ENCODE measurements at regions not wholly inside any gene's neighbourhood (a gene's known extent, or its start where the extent isn't known, plus 50 kb on each side); places are given as distances from the start of the nearest gene placed in this dataset.

DNA sequence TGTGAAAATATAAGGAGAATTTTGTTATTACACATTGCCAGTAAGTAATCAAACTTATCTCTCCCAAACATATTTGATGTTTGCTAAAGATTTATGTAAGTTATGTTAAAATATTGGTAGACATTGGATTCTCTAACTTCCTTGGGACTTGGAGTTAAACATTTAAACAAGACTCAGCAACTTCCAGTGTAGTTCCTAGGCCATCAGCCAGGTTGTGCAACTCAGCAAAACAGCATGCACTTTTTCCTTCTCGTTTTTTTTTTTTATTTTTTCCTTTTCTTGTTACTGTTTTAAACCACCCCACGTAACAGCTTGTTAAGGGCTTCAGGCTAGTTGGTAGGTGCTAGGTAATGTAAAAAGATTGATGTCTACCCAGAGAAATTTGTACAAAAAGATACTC is 510.4 kb downstream of the ANKRD50 start:
- no peak for DNase-seq

DNA sequence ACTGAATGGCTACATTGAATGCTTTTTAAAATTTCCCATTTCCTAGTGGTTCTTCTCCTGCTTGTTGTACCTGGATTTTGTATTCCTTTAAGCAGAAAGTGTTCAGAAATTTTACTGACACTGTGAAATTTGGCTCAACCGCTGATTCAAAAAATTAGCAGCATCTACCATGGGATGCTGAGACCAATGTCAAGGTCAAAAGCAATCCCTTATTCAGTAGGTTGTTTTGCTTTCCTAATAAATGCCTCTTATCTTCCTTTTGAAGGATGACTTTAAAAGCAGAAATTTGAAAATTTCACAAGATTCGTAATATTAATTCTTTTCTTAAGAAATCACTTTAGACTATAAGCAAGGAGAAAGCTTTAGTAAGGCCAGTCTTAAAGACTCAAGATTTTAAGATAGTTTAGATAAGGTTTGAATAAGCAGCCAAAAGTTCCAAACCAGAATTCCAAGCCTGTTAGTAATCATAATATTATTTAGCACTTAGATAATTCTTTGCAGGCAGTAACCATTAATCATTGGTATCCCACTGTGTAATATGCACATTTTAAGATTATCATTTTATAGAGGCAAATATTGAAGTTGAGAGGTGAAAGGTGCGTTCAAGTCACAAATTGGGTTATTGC is 508.8 kb downstream of the ANKRD50 start:
- DNase-seq: no peak

DNA sequence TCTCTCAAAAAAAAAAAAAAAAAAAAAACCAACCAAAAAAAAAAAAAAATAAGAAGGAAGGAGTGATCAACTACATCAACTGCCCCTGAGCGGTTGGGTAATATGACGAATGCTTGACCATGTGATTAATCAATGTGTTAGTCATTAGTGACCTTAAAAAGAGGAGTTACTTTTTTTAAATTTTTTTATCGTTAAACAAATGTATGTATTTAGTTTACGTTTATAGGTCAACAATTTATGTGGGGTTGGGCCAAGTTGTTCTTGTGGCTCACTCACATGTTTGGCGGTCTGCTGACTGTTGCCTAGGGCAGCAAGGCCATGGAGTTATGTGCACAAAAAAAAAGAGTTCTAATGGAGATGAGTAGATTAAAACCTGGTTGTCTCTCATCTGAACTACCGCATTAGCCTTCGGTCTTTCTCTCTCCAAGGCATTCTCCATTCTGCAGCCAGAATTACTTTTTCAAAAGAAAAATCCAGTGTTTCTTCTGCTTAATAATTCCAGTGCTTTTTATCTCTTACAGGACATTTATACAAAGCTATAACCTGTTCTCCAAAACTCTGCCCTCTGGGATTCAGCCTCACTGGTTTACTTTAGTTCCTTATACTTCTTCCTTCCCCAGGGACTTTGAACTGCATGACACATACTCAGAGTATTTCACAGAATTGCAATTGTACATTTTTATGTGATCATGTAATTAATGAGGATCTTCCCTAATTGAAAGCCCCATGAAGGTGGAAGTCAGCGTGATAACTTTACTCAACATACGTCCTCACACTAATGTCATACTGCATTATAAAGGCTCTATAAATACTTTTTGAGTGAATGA is 505.5 kb downstream of the ANKRD50 start:
- no peak for DNase-seq

DNA sequence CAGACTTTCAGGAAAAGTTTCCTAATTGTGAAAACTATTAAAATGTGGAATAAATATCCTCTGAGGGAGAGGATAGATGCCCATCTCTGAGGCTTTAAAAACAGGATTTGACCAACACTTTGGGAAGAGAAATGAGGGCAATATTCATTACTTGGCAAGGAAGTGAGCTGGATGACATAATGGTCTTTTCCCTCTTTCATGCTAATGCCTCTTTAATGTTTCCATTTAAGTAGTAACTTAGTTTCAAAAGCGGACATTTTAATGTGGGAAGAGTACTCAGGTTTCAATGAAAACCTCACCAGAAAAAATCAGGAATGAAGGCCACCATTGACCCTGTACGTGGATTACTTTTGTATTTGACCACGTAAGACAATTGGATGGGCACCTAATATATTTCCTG is 503.3 kb downstream of the ANKRD50 start:
- no peak for DNase-seq

DNA sequence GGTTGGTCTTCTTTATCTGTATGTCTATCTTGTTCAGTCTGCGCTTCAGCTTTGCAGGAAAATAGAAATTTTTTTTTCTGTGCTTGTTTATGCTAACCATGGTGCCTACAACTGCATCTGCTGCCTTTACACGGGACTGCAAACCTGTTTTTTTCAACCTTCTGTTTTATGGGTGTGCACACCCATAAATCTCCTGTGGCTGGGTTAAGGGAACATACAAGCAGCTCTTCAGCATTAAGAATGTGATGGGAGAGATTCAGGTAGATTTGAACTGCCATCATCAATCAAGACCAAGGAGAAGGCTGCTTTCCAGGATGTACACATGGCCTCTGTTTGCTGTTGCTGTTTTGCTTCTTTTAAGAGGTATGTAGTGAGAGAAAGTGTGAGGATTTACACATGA is 502.9 kb downstream of the ANKRD50 start:
- DNase-seq: no peak

DNA sequence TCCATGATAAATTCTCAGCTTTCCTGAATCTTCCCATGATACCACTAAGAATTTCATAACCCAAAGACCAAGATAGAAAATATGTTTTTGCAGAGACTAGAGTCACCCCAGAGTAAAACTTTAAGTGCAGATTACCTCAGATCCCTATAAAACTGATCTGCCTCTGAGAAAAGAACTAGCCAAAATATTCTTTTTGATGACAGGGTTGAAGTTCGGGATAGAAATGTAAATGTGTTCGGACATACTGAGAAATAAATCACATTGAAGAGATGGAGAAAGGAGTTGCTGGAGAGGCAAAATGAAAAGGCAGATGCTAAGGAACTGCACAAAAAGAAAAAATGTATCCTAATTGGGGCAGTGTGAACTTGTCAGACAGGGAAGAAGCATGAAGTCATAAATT is 501.8 kb downstream of the ANKRD50 start:
- no peak for DNase-seq

DNA sequence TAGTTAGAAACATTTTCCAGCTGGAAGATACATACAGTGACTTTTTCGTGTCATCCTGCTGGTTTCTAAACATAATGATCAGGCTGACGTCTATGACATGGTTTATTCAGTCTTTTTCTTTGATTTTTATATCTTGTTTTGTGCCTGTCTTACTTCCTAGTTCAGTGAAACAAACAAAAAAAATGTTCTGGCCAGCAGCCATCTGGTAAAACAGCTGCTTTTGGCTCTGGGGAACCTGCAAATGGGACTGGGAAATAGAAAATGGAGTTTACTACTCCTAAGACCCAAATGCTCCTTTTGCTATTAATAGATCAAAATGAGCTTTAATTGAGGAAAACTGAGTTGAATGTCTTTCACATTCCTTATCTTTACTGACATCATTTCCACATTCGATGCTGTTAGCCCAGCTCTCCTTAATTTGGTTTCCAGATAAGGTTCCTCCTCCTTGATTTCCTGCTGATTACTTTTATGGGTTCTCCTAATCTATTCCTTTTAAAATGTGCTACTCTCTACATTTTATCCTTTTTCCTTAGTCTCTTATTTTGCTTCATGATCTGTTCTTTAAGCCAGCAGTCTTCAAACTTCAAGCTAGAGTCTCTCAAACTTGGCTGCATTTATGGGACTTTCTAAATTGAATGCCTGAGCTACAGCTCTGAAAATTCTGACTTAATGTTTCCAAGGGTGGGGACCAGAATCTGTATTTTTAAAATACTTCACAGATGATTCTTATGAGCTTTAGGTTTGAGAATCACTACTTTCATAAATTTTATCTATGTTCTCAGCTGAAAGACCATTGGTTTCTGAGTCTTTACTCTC is 499.5 kb downstream of the ANKRD50 start:
- DNase-seq: no peak

DNA sequence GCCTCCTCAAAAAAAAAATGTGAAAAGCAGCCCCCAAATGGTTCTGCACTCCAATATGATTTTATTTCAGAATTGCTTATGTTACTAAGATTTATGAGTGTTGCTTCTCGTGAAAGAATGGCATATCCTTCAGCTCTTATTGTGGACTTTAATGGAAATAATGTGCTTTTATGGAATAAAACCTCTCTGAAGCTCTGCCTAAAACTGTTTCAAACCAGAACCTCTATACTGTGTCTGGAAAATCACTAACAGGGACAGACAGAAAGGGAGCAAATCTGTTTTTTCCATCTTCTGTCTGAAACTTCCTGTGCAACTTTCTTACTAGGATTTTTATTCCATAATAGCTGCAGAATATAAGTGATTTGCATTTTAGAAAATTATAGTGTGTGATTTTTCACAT is 493.1 kb downstream of the ANKRD50 start:
- no peak for DNase-seq

DNA sequence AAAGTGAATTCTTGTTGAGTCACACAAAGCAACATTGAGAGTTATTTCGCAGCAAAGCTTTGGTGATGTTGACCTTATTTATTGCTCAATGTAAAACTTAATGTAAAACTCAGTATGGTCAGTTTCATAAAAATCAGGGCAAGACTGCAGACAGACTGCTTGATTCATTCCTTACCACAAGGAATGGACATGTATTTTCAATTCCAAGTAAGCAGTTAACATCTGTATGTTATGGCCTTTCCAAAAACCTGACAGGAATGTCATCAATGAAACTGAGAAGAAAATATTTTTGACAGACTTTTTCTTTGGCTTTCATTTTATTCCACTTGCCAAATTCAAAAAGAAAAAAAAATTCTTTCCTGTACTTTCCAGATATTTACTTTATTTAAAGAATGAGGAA is 488.3 kb downstream of the ANKRD50 start:
- no peak for DNase-seq

DNA sequence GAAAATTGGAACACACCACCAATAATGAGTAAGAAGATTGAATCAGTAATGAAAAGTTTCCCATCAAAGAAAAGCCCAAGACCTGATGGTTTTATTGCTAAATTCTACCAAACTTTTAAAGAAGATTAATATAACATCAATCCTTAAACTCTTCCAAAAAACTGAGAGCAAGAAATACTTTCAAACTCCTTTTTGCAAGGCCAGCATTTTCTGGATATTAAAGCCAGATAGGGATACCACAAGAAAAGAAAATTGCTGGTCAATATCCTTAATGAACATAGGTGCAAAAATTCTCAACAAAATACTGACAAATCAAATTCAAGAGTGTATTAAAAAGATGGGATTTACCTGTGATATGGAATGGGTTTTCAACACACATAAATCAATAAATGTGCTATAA is 484.6 kb downstream of the ANKRD50 start:
- no peak for DNase-seq

DNA sequence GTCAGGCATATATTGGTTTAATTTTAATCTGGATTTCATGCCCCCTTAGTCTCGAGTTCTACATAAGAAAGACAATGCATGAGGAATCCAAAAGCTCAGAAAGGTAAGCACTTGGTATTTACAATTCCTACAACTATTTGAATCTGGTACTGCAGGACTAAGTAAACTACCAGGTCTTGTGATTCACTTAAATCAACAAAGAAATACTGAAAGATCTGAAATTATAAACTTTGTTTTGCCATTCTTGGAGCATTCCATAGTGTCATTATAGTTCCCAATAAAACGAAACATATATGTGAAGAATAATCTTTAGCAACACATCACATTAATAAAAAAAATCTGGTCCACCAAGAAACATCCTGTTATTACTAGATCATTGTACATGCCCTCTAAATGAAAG is 482.3 kb downstream of the ANKRD50 start:
- DNase-seq: no peak

DNA sequence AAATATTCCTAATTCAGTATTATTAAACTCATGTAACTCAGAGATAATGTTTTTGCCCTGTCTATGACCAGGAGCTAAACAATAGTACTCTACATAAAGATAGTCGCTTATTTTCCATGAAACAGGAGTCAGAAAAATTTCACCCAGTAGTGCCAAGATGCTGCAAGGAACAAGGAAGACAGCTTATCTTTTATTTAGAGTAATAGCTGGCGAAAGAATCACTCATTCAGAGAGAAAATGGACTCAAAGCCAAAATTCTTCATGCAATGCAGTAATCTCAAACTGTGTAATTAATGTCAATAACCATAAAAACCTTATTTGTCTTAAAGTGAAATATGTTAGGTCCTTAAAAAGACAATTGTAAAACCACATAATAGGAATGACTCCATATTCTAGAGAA is 477.8 kb downstream of the ANKRD50 start:
- DNase-seq: no peak

DNA sequence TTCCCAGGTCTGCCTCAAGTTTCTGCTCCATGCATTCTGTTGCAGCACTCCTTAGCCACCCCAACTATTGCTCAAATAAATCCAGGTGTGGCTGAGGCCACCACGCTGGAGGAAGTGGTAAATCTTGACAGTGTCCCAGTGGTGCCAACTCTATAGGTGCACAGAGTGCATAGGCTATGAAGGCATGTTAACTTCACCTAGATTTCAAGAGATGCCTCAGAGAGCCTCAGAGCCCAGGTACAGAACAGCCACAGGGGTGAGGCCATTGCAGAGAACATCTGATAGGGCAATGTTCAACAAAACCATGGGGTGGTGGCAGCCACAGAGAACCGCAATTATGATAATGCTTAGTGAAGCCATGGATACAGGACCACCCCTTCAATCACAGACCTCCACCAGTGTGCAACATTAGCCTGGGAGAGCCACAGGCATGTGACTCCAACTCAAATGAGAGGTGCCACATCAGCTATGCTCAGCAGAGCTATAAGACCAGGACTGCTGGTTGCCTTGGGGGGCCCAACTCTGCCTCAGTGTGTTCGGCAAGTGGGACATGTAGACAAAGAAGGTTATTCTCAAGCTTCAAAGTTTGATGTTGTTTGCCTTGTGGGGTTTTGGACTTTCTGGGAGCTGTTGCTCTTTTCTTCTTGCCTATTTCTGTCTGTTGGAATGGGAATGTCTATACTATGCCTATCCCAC is 468.7 kb downstream of the ANKRD50 start:
- DNase-seq: no peak

DNA sequence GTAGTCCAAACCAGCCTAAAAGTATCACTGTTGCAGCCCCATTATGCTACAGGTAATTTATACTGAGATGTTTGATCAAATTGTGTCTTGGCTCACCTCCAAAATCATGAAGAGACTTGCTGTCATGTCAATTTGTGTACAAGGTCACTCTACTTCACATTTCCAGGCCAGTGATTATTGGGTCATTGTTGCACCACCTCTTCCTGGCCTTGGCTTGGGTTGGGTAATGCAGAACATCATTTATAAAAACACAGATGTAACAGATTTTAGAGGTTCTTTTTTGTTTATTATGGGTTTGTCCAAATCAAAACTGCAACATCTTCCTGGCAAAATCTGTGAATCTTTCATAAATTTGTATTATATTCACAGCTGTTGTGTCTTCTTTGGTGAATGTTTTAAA is 459.5 kb downstream of the ANKRD50 start:
- no peak for DNase-seq

DNA sequence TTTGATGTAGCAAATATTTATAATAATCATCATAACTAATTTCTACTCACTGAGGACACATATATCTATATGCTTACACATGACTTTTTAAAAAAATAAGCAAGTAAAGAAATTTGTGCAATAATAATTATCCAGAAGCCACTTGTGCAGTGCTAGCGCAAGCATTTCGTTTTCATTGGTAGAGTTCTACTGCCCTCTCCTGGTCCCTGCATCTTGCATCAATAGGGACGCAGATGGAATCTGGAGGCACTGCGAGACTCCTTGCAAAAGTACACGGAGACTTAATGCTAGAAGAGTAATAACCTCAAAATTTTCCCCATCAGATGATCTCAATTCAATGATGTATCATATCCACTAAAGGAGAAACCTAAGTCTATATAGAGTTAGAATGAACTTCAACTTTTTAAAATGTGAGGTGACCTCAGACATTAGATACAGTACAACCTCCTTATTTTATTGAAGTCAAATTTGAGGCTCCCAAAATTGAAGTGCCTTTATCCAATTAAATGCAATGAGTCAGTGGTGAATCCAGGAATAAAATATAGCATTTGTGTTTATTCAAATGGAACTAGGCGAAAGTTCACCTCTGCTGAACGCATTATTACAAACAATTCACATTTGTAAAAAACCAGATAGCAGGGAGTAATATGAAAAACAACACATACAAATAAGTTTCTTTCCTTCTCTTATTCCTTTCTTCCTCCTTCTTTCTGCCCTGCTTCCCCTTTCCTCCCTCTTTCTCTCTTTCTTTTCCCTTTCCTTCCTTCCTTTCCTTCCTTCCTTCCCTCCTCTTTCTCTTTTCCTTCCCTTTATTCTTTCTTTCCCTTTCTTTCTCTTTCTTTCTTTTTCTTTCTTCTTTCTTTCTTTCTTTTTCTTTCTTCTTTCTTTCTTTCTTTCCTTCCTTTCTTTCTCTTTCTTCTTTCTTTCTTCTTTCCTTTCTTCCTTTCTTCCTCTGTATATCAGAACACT is 450.0 kb downstream of the ANKRD50 start:
- DNase-seq: peak; percentile 3

DNA sequence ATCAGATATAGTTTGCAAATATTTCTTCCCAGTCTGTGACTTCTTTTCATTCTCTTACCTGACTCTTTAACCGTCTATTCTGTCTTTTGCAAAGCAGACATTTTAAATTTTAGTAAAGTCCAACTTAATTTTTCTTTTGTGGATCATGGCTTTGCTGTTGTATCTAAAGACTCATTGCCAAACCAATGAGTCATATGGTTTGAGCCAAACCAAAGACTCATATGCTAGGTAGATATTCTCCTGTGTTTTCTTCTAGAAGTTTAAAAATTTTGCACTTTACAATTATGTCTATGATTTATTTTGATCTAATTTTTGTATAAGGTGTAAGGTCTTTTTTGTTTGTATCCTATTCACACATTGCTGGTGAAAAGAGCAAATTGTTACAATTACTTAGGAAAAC is 446.8 kb downstream of the ANKRD50 start:
- DNase-seq: no peak

DNA sequence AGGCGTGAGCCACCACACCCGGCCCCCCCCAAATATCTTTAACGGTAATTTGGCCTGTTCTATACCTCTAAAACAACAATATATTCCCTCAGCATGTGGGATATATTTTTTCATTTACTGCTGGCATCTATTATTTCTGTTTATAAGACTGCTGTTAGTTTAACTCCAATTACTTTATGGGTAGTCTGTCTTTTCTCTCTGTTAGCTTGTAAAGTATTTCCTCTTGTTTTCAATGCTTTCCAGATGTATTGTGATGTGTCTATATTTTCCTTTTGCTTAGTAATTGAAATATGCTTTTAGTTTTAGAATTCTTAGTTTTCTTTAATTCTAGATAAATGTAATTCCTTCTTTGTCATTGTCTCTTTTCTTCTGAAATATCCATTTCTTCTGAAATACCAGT is 445.8 kb downstream of the ANKRD50 start:
- DNase-seq: no peak

DNA sequence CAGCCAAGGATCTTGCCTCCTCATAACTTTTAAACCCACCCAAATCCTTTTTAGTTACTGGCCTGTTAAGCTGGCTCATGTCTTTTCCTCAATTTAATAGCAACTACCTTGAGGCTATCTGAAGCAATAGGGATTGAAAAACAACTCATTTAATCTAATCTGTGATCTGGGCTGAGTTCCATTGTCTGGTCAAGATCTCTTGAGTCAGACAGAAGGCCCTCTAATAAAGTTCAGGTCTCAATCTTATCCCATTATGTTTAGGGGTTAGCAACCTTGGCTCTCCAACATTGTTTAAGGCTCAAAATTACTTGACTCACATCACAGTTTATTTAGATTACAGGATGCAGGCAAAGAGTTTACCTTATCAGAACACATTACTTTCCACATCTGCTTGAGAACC is 436.1 kb downstream of the ANKRD50 start:
- no peak for DNase-seq

DNA sequence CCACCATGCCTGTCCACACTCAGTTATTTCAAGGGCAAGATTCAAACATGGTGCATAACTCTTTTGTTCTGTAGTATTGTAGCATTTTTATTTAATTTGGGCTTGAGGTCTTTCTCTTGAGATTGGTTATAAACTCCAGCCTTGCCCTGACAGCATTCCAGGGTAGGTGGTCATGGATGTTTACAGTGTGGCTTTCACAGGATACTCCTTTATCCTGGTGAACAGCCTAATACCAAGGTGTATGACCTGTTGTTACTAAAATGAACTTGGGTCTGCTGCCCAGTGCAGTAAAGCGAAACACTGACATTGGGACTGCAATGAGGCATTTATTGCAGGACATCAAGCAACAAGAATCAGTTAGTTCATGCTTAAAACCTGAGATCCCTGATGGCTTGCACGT is 434.8 kb downstream of the ANKRD50 start:
- no peak for DNase-seq

DNA sequence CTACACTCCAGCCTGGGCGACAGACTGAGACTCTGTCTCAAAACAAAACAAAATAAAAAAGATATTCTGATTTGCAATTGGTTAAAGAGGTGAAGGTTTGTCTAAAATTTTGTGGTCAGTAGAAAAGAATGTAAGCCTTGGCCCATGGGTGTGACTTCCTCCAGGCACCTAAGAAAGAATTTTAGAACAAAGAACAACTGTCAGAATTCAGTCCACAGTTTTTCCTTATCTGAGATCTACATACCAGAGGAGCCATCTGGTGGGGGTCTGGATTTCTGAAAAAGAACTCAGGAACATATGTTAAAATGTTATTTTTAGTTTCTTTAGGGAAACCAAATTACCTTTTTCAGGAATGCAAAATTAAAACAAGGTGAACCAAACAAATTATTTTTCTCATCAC is 434.1 kb downstream of the ANKRD50 start:
- no peak for DNase-seq

DNA sequence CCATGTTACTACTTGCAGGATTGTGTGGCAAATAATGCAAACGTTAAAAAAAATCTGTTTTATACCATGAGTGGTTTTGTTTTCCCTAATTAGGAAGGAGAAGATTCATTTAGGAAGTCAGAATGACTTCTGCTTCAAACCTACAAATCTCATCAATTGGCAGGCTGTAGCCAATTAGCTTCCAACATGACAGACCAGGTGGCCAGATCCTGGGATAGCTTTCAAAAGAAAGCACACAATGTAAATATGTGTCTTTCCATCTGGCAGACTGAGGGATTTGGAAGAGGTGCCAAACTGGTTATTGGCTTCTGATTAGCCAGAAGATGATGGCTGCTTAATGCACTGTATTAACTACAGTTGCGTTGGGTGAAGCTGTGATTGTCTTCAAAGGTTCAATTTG is 432.8 kb downstream of the ANKRD50 start:
- no peak for DNase-seq

DNA sequence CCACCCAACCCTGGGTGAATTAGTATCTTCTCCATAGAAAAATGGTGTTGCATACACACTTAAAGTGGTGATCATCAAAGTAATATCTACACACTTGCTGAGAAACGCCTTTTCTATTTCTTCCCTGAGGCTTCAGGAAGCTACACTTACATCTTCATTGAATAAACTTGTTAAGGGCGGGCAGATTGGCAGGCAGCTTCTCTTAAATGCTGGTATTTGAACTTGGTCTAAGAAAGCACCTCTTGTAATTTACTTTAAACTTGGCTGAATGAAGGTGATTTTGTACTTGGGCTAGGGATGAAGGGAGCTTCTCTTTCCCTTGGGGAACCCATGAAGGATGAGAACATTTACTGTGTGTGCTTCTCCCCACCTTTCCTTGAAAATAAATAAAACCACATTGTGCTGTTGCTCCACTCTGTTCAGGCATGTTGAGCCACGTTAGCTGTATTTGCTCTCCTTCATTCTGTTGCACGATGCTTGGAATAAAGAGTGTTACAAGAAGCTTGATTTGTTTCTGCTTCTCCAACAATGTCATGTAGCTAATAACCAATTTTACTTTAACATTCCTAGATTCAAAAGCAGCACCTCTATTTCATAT is 430.1 kb downstream of the ANKRD50 start:
- no peak for DNase-seq

Measured in GF-D8 (cell line).